GM19372 (cell line): ENCODE measurements at regions not wholly inside any gene's neighbourhood (a gene's known extent, or its start where the extent isn't known, plus 50 kb on each side); places are given as distances from the start of the nearest gene placed in this dataset.
"Not testable (repeated sequence)": the region's sequence is repeated elsewhere in the genome, so short reads cannot be mapped to it uniquely, and the experiment has no call there.

Experiments used
- ATAC-seq: cut with Tn5 transposase; IDR thresholded peaks from one replicate; pipeline ENCODE4 v1.9.1; 2021; ENCODE audit warnings: mild to moderate bottlenecking, low read depth, moderate library complexity; ENCODE audit not compliant: unreplicated experiment

DNA sequence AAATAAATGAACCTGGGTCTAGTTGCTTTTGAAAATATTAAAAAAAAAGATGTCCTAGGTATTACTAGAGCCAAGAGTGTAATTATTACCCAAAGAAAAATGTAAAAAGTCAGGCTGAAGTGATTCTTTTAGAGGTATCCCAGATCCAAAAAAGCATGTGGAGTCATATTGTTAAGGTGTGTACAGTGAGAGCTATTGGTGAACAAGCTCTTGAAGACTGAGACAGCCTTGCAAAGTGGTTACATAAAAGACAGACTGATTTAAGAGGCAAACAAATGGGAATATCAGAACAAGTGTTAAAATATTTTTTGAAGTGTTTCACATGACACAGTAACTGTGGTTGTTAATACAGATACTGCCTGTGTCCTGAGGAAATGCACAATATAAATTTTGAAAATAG lies 624.5 kb downstream of the PLOD2 start:
- ATAC-seq, result no peak

DNA sequence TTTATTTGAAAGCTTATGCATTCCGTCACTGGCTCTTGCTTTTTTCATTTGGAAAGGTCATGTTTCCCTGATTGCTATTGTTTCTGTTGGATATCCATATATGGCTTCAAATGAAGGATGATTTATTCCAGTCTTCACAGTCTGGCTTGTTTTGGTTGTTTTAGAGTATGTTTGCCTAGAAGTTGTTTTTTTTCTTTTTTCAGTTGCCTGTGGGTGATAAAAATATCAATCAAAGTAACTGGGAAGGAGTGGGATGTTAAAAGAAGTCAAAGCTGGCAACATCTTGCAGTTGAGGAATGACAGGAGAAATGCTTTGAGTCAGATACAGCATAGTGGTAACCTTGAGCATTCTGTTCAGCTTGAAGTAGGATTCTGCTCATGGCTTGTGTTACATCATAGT lies 610.5 kb downstream of the PLOD2 start:
- ATAC-seq, result no peak

- ATAC-seq, result no peak
These were observed 603.6 kb downstream of the PLOD2 start for GRCh38 chr3:145557405-145557804.

- ATAC-seq, result no peak
These were observed 582.5 kb downstream of the PLOD2 start for GRCh38 chr3:145578471-145578870.

DNA sequence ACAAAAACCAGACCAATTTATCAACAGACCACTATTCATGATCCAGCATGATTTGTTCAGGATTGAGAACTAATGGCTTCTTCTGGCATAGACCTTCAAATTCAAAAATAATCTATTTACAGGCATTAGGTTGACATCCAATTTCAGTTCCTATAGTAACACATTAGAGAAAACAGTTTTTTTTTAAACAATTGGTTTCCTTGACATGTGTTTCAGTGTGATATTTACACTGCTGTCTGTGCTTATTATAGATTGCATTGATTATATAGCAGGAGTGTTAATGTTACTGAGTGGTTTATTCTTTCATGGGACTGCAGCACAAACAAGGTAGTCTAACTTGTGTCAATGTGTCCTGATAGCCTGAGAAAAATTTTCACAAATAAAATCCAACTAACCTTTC lies 579.3 kb downstream of the PLOD2 start:
- ATAC-seq, result no peak

- ATAC-seq, result no peak
These were observed 556.1 kb downstream of the PLOD2 start for GRCh38 chr3:145604851-145605250.

DNA sequence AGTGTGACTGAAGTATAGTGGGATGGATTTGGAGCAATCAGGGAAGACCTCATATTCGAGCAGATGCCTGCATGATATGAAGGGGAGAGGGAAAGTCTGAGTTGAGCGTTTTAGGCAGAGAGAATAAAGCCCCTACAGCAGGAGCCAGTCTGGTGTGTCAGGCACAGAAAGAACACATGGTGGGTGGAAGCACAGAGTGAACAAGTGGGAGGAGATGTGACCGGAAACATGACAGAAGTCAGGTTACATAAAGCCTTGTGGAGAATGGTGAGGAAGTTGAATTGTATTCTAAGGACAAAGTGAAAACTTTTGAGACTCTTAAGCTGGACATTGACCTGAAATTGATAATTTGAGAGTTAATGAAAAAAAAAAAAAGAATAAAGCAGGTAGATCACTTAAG lies 541.0 kb downstream of the PLOD2 start:
- no peak for ATAC-seq

- ATAC-seq, result no peak
These were observed 540.5 kb downstream of the PLOD2 start for GRCh38 chr3:145620486-145620885.

DNA sequence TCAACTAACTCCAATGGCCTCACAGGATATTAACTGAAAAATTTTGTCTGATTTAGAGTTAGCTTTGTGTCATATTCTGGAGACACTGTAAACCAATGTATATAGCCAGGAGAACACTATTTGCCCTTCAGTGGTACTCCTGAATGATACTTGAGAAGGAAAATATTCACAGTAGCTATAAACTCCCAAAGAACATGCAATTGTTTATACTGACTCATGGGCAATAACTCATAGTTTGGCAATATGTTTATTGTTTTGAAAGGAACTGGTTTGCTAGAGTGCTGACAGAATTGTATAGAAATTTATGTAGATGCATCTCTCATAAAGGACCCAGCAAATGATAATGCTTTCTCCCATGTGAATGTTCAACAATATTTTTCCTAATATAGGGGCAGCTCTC lies 537.6 kb downstream of the PLOD2 start:
- no peak for ATAC-seq

- ATAC-seq, result no peak
These were observed 532.8 kb downstream of the PLOD2 start for GRCh38 chr3:145628211-145628610.

DNA sequence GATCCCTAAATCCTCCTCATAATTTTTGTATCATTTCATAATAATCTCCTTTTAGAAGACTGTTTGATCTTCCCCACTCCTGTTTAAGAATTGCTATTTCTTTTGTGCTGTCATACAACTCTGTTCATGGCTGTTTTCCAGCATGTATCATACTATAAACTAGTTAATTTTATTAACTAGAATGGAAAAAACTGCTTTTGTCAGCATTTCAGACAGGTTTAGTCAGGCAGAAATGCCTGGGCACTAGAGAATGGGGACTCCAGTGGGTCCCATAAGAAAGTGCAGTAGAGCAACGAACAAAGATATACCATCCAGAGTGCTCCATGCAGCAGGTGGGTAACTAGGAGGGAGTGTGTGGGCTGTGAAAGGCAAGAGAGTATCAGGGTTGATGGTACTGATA lies 523.9 kb downstream of the PLOD2 start:
- no peak for ATAC-seq

DNA sequence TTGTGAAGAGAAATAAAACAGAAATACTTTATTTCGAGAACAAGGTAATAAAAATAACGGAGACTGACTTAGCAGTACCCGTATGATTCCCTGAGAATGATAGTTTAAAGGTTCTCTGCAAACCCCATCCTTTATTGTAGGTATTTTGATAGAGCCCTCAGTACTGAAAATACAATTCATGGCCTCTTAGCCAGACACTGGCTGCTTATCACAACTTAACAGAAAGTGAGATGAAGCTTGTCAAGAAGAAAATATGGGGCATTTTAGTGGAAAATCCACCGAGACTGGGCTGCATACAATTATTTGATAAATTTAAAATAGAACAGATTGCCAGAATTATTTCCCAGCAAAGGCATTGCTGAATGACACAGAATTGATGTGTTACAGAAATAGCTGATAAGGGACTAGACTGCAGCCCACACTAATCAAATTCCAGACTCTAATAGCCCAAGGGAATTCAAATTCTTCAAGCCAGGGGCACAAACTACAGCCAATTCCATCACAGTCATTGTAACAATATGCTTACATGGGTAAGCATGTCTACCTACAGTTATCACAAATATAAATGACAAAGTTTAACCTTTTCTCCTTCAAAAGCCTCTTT lies 521.9 kb downstream of the PLOD2 start:
- no peak for ATAC-seq

- no peak for ATAC-seq
These were observed 521.1 kb downstream of the PLOD2 start for GRCh38 chr3:145639875-145640274.

- ATAC-seq, result no peak
These were observed 512.6 kb downstream of the PLOD2 start for GRCh38 chr3:145648396-145648795.

- no peak for ATAC-seq
These were observed 511.6 kb downstream of the PLOD2 start for GRCh38 chr3:145649368-145649887.

DNA sequence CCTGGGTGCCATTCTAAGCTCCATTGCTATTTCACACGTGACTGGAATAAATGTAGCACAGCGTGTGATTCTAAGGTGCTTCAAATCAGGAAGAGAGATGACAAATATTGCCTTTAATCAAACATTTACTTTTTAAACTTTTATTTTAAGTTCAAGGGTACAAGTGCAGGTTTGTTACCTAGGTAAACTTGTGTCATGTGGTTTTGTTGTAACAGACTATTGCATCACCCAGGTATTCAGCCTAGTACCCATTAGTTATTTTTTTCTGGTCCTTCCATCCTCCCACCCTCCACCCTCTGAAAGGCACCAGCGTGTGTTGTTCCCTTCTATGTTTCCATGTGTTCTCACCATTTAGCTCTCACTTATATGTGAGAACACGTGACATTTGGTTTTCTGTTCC lies 510.8 kb downstream of the PLOD2 start:
- no peak for ATAC-seq

GRCh38 chr3:145671121-145671520 lies 489.9 kb downstream of the PLOD2 start:
- no peak for ATAC-seq

- ATAC-seq, result no peak
These were observed 487.1 kb downstream of the PLOD2 start for GRCh38 chr3:145673838-145674237.

GRCh38 chr3:145678401-145678800 lies 482.6 kb downstream of the PLOD2 start:
- no peak for ATAC-seq

- no peak for ATAC-seq
These were observed 479.8 kb downstream of the PLOD2 start for GRCh38 chr3:145681181-145681580.

DNA sequence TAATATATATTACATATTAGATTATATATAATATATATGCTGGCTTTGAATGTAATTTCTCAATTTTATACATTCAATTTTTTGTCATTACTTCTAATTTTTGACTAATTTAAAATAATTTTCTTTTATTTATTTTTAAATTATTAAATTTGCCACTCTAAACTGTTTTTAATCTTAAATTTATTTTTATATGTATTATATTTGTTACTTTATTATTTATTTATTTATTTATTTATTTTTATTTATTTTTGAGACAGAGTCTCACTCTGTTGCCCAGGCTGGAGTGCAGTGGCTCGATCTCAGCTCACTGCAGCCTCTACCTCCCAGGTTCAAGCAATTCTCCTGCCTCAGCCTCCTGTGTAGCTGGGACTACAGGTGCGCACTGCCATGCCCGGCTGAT lies 473.0 kb downstream of the PLOD2 start:
- not testable (repeated sequence) for ATAC-seq

GRCh38 chr3:145692751-145693150 lies 468.2 kb downstream of the PLOD2 start:
- ATAC-seq, result no peak

GRCh38 chr3:145696011-145696410 lies 465.0 kb downstream of the PLOD2 start:
- ATAC-seq, result no peak
